ENCODE measurements at regions not wholly inside any gene's neighbourhood (a gene's known extent, or its start where the extent isn't known, plus 50 kb on each side); places are given as distances from the start of the nearest gene placed in this dataset.

GRCh38 chr11:57116654-57117053, 65.1 kb upstream of the LRRC55 start:
- TF ChIP-seq CTCF (IDR thresholded peaks at IDR 0.05; ENCODE audit: low read length) (peak; percentile 43), EZH2 (optimal IDR thresholded peaks at IDR 0.05; ENCODE audit: low read depth, low read length) (no peak)

Data from MM.1S (cell line).